Prostate gland (tissue), 2 donors: ENCODE measurements at regions not wholly inside any gene's neighbourhood (a gene's known extent, or its start where the extent isn't known, plus 50 kb on each side); places are given as distances from the start of the nearest gene placed in this dataset.

ENCODE experiments used
- DNase-seq: peaks from one replicate; pipeline ENCODE4 v3.0.0-alpha.2; 2019; ENCODE audit warnings: low spot score
- H3K27ac ChIP-seq, 2 donors: fragments of 200-600 bp; sonication (generic); 2 replicates each; pipeline ENCODE4 v1.5.1; 2017 to 2019
- H3K27me3 ChIP-seq: fragments of 200-600 bp; sonication (generic); replicated peaks from 2 replicates; pipeline ENCODE4 v1.5.1; 2019; ENCODE audit not compliant: insufficient read depth
- H3K36me3 ChIP-seq, 2 donors: fragments of 200-600 bp; sonication (generic); 1 replicate in 1 of 2; 2 replicates in 1 of 2; pipeline versions ENCODE4 v1.5.1 to v1.8.1; 2017 to 2019
- H3K4me1 ChIP-seq: fragments of 200-600 bp; sonication (generic); replicated peaks from 2 replicates; pipeline ENCODE4 v1.5.1; 2019
- H3K4me3 ChIP-seq, 2 donors: fragments of 200-600 bp; sonication (generic); 2 replicates each; pipeline ENCODE4 v1.5.1; 2017 to 2019
- H3K9me3 ChIP-seq: fragments of 200-600 bp; sonication (generic); 2 replicates; pipeline ENCODE4 v1.5.1; 2017
- CTCF ChIP-seq, 4 experiments: fragments of 200-600 bp in 2 of 4; fragments of 450-650 bp in 2 of 4; sonication (generic) in 2 of 4; IDR thresholded peaks; 1 replicate in 3 of 4; 2 replicates in 1 of 4; pipeline ENCODE4 v1.5.1; 2016 to 2019; ENCODE audit warnings: antibody characterized with exemption in 4 of 4, mild to moderate bottlenecking in 2 of 4, moderate library complexity in 2 of 4
- POLR2A ChIP-seq: fragments of 450-650 bp; IDR thresholded peaks from one replicate; pipeline ENCODE4 v1.6.1; 2016; ENCODE audit warnings: antibody characterized with exemption, mild to moderate bottlenecking
- POLR2AphosphoS5 ChIP-seq: sonication (generic); formaldehyde crosslinking; IDR thresholded peaks from one replicate; pipeline ENCODE4 v1.6.1; 2017; ENCODE audit warnings: antibody characterized with exemption
- WGBS: methylation state at CpG from one replicate; pipeline ENCODE4 v1.1.5; 2018; 5-methylcytosine and 5-hydroxymethylcytosine counted together
- intact Hi-C: fragments of 100-400 bp; cut with DNase I; formaldehyde crosslinking; loops from one replicate; pipeline ENCODE4 v1.14.2; 2022

GRCh38 chr11:28702871-28703270 is 594.7 kb downstream of the METTL15 start:
- intact Hi-C loops = no loop called here
- H3K9me3 ChIP-seq = no peaks in the 10 kb centered on the region
- 94% methylated on average over 1 of the region's 1 CpG for WGBS
- H3K27me3 ChIP-seq = no peaks in the 10 kb centered on the region
- DNase-seq = no peak
- no peak overlapping the region for H3K4me3 ChIP-seq
- H3K4me1 ChIP-seq = no peaks in the 10 kb centered on the region
- H3K27ac ChIP-seq = no peak overlapping the region
- TF ChIP-seq POLR2AphosphoS5 = no peak
- H3K36me3 ChIP-seq = no peaks in the 10 kb centered on the region

GRCh38 chr11:28702450-28702790 is 594.2 kb downstream of the METTL15 start:
- H3K4me3 ChIP-seq = no peak overlapping the region
- DNase-seq = no peak
- no peaks in the 10 kb centered on the region for H3K4me1 ChIP-seq
- intact Hi-C loops = no loop called here
- WGBS = 79% methylated on average over 1 of the region's 1 CpG
- H3K9me3 ChIP-seq = no peaks in the 10 kb centered on the region
- no peak overlapping the region for H3K27ac ChIP-seq
- no peaks in the 10 kb centered on the region for H3K27me3 ChIP-seq
- no peaks in the 10 kb centered on the region for H3K36me3 ChIP-seq
- TF ChIP-seq POLR2AphosphoS5 (no peak), CTCF (IDR thresholded peaks at IDR 0.05) (no peak), POLR2A (no peak)

- Histone ChIP-seq H3K27ac (no peak overlapping the region), H3K27me3 (no peaks in the 10 kb centered on the region), H3K4me1 (no peaks in the 10 kb centered on the region), H3K9me3 (no peaks in the 10 kb centered on the region), H3K4me3 (no peak overlapping the region), H3K36me3 (no peaks in the 10 kb centered on the region)
- TF ChIP-seq CTCF (IDR thresholded peaks at IDR 0.05) = no peak
- TF ChIP-seq POLR2AphosphoS5 = no peak
- no peak for TF ChIP-seq POLR2A
- intact Hi-C loops = no loop called here
- peak; percentile 4 for DNase-seq
- 48% methylated on average over 5 of the region's 5 CpGs for WGBS
Observed at GRCh38 chr11:28701760-28702449, 593.7 kb downstream of the METTL15 start.

GRCh38 chr11:28699701-28700100 is 591.5 kb downstream of the METTL15 start:
- no peaks in the 10 kb centered on the region for H3K27me3 ChIP-seq
- intact Hi-C loops = loop anchor here (10.0 kb wide), 1 partner anchor 995 kb away; the partner anchor contains the start of gene BDNF
- no peaks in the 10 kb centered on the region for H3K36me3 ChIP-seq

More at GRCh38 chr11:28699701-28700100, 591.5 kb downstream of the METTL15 start:
- DNase-seq = no peak
- no peak for TF ChIP-seq POLR2A
- no peak for TF ChIP-seq CTCF (IDR thresholded peaks at IDR 0.05)
- TF ChIP-seq POLR2AphosphoS5 = no peak
- H3K4me1 ChIP-seq = no peaks in the 10 kb centered on the region
- no peaks in the 10 kb centered on the region for H3K9me3 ChIP-seq
- no peak overlapping the region for H3K27ac ChIP-seq
- no peak overlapping the region for H3K4me3 ChIP-seq
